BJ (cell line): ENCODE measurements at regions not wholly inside any gene's neighbourhood (a gene's known extent, or its start where the extent isn't known, plus 50 kb on each side); places are given as distances from the start of the nearest gene placed in this dataset.

Experiments used
- CTCF ChIA-PET: fragments of 350-600 bp; formaldehyde crosslinking; extraction: SDS; loops from one replicate; lab custom pipeline; 2021; ENCODE audit warnings: antibody characterized with exemption, inconsistent platforms; lab: Yijun Ruan, JAX
- POLR2A ChIA-PET: fragments of 300-600 bp; sonication (Branson Sonifier 250); formaldehyde crosslinking; extraction: SDS; loops from one replicate; lab custom pipeline; 2021; ENCODE audit warnings: antibody characterized with exemption; lab: Charles Lee
- DNase-seq: peaks from one replicate; pipeline ENCODE4 v3.0.0-alpha.2; 2011; ENCODE audit warnings: low read depth
- H3K27me3 ChIP-seq: 2 replicates; pipeline ENCODE4 v1.6.0; 2011; ENCODE audit warnings: low read length; ENCODE audit not compliant: control insufficient read depth, insufficient read depth
- H3K36me3 ChIP-seq: 2 replicates; pipeline ENCODE4 v1.5.1; 2011; ENCODE audit warnings: low read length; ENCODE audit not compliant: control insufficient read depth, insufficient read depth
- H3K4me3 ChIP-seq: 2 replicates; pipeline ENCODE4 v1.5.1; 2011; ENCODE audit warnings: low read depth, mild to moderate bottlenecking, control low read depth, low read length
- TF ChIP-seq, protein P1 (sequence below): IDR thresholded peaks from 2 replicates; pipeline ENCODE4 v1.5.1; 2011; ENCODE audit warnings: low read depth, mild to moderate bottlenecking, control low read depth, inconsistent platforms, low read length, moderate library complexity; ENCODE audit not compliant: insufficient read depth

DNA sequence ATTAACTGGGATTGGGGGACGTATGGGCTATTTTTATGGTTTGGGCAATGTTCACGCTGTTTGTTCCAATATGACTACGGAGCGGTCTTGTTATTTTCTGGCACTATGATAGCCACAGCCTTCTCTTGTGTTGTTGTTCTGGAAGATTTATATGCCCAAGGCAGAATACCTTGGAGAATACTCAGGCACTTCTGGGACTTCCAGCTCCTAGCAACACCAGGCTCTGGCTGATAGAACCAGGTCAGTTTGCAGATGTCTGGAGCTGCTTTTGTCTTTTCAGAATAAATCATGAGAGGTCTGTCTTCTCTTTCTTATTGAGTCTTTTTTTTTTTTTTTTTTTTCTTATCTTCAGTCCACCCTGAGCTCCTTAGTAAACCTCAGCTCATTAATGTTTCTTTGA lies 262.5 kb downstream of the MED10 start:
- no peak for DNase-seq
- H3K36me3 ChIP-seq, result no peaks in the 10 kb centered on the region
- TF ChIP-seq, protein P1, sequence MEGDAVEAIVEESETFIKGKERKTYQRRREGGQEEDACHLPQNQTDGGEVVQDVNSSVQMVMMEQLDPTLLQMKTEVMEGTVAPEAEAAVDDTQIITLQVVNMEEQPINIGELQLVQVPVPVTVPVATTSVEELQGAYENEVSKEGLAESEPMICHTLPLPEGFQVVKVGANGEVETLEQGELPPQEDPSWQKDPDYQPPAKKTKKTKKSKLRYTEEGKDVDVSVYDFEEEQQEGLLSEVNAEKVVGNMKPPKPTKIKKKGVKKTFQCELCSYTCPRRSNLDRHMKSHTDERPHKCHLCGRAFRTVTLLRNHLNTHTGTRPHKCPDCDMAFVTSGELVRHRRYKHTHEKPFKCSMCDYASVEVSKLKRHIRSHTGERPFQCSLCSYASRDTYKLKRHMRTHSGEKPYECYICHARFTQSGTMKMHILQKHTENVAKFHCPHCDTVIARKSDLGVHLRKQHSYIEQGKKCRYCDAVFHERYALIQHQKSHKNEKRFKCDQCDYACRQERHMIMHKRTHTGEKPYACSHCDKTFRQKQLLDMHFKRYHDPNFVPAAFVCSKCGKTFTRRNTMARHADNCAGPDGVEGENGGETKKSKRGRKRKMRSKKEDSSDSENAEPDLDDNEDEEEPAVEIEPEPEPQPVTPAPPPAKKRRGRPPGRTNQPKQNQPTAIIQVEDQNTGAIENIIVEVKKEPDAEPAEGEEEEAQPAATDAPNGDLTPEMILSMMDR, result no peak
- no peak overlapping the region for H3K4me3 ChIP-seq
- no peaks in the 10 kb centered on the region for H3K27me3 ChIP-seq
- CTCF ChIA-PET, result no interaction called here
- POLR2A ChIA-PET, result no interaction called here

DNA sequence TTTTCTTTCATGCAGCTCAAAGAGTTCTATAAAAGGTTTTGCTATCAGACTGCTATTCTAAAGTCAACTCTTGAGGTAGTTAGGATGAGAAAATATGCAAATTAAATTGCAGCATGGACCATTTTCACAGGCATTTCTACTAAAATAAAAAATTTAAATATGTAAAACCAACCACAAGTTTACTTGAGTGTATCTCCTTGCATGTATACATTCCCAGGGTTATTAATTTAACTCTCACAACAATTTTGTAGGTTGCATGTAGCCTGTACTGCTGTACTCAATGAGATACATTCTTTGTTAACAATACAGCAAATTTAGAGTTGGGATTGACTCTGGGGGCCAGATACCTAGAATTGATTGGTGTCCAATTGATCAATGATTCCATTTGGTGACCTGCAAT lies 265.8 kb downstream of the MED10 start:
- H3K4me3 ChIP-seq, result no peak overlapping the region
- no peaks in the 10 kb centered on the region for H3K27me3 ChIP-seq
- H3K36me3 ChIP-seq, result no peaks in the 10 kb centered on the region
- ChIA-PET POLR2A (no interaction called here), CTCF (interaction anchor here (0.6 kb wide), 1 partner anchor 680 kb away, joined by 3 read pairs; no protein-coding TSS in a partner anchor)
- TF ChIP-seq, protein P1, result no peak
- DNase-seq, result no peak

DNA sequence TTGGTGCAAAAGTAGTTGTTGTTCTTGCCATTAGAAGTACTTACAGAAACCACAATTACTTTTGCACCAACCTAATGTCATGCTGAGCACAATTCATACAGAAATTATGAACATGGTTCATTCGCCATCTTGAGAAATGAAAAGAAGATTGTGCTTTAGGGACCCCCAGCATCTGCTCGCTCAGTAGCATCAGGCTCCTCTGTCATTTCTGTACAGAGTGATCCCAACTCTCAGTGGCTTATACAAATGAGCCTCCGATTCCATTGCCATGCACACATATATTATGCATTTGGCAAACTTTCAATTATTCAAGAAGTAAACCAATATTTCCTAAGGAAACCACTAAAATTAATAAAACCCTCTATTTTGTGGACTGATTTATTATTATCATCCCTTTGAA lies 266.2 kb downstream of the MED10 start:
- DNase-seq, result no peak
- Histone ChIP-seq H3K4me3 (no peak overlapping the region), H3K36me3 (no peaks in the 10 kb centered on the region), H3K27me3 (no peaks in the 10 kb centered on the region)
- ChIA-PET POLR2A (no interaction called here), CTCF (no interaction called here)
- TF ChIP-seq, protein P1, result no peak

DNA sequence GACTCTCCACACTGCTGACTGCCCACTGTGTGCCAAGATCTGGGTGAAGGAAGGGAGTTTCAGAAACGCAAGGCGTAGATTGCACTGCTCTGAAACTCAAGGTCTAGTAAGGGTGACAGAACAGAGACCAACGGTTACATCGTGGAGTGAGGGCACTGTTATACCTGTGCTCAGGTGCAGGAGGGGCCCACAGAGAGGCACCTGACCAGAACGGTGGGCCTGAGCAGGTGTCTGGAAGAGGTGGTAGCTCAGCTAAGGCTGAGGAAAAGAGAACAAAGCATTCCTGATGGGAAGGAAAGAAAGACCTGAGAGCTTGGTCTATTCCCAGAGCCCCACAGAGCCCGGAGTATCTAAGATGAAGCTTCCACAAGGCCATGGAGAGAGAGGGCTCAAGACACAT lies 267.2 kb downstream of the MED10 start:
- CTCF ChIA-PET, result no interaction called here
- Histone ChIP-seq H3K27me3 (no peaks in the 10 kb centered on the region), H3K36me3 (no peaks in the 10 kb centered on the region), H3K4me3 (no peak overlapping the region)
- TF ChIP-seq, protein P1, result no peak
- no peak for DNase-seq
- POLR2A ChIA-PET, result no interaction called here

DNA sequence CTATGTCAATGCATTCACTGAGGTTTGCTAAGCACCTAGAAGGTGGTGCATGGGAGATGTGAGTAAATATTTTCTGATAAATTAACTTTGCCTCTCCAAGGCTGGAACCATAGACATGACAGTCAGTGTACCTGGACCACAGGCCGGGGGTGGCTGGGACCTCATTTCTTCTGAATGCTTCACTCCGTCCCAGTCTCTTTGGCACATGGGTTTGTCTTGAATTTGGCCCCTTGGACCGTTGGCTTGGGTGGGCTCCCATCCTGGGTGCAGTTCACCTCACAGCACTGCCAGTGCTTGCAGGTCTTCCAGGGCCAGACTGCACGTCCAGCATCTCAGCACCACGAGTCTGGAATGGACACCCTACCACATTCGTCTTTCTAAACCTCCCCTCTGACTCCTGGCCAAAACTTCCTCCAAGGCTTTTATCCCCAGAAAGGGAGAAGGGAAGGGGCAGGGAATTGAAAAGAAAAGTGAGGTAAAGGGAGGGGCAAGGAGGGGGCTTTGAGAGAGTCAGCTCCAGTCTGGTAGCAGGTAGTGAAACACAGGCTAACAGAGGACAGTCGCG lies 267.8 kb downstream of the MED10 start:
- POLR2A ChIA-PET, result no interaction called here
- CTCF ChIA-PET, result no interaction called here

More for the DNA sequence above, 267.8 kb downstream of the MED10 start:
- Histone ChIP-seq H3K4me3 (no peak overlapping the region), H3K27me3 (no peaks in the 10 kb centered on the region), H3K36me3 (no peaks in the 10 kb centered on the region)
- TF ChIP-seq, protein P1, result no peak
- no peak for DNase-seq
